ENCODE measurements at regions not wholly inside any gene's neighbourhood (a gene's known extent, or its start where the extent isn't known, plus 50 kb on each side); places are given as distances from the start of the nearest gene placed in this dataset.

GRCh38 chr3:34268032-34268709 is 469.7 kb downstream of the PDCD6IP start:
- TF ChIP-seq CTCF (IDR thresholded peaks at IDR 0.05; ENCODE audit: insufficient read depth, low read length, poor library complexity, severe bottlenecking) (no peak), EZH2phosphoT487 (conservative IDR thresholded peaks at IDR 0.05; ENCODE audit: low read length) (no peak)
- H3K79me2 ChIP-seq (ENCODE audit: insufficient read depth, low read length) = no peaks in the 10 kb centered on the region
- no peak overlapping the region for H3K9ac ChIP-seq (ENCODE audit: low read length)
- no peak overlapping the region for H3K4me2 ChIP-seq (ENCODE audit: low read depth, low read length, poor library complexity, severe bottlenecking)
- H3K9me2 ChIP-seq (replicated peaks; ENCODE audit: insufficient read depth, low read length) = no peaks in the 10 kb centered on the region
- no peaks in the 10 kb centered on the region for H3K36me3 ChIP-seq (ENCODE audit: low read length)
- no peak overlapping the region for H2AFZ ChIP-seq (ENCODE audit: low read depth, low read length, severe bottlenecking)
- H4K20me1 ChIP-seq (ENCODE audit: low read depth, low read length) = no peaks in the 10 kb centered on the region
- no peak overlapping the region for H3K4me3 ChIP-seq (ENCODE audit: insufficient read depth, low read length, poor library complexity, severe bottlenecking)
- no peaks in the 10 kb centered on the region for H3K9me3 ChIP-seq (ENCODE audit: insufficient read depth, low read length)
- no peaks in the 10 kb centered on the region for H3K27me3 ChIP-seq (ENCODE audit: low read length)
- no peak overlapping the region for H3K27ac ChIP-seq (ENCODE audit: low read depth, low read length)
- H3F3A ChIP-seq (ENCODE audit: insufficient read depth) = no peaks in the 10 kb centered on the region

GRCh38 chr3:34275811-34276210 is 477.4 kb downstream of the PDCD6IP start:
- Histone ChIP-seq H2AFZ (ENCODE audit: low read depth, low read length, severe bottlenecking) (no peak overlapping the region), H3K27me3 (ENCODE audit: low read length) (no peaks in the 10 kb centered on the region), H3K4me3 (ENCODE audit: insufficient read depth, low read length, poor library complexity, severe bottlenecking) (no peak overlapping the region), H3K36me3 (ENCODE audit: low read length) (no peaks in the 10 kb centered on the region), H3K79me2 (ENCODE audit: insufficient read depth, low read length) (no peaks in the 10 kb centered on the region), H3K9me3 (ENCODE audit: insufficient read depth, low read length) (no peaks in the 10 kb centered on the region), H3K27ac (ENCODE audit: low read depth, low read length) (no peak overlapping the region), H3K9ac (ENCODE audit: low read length) (no peak overlapping the region), H3K4me2 (ENCODE audit: low read depth, low read length, poor library complexity, severe bottlenecking) (no peak overlapping the region), H4K20me1 (ENCODE audit: low read depth, low read length) (no peaks in the 10 kb centered on the region), H3K9me2 (replicated peaks; ENCODE audit: insufficient read depth, low read length) (no peaks in the 10 kb centered on the region), H3F3A (ENCODE audit: insufficient read depth) (no peaks in the 10 kb centered on the region)
- TF ChIP-seq EZH2phosphoT487 (conservative IDR thresholded peaks at IDR 0.05; ENCODE audit: low read length) = no peak
- TF ChIP-seq CTCF (IDR thresholded peaks at IDR 0.05; ENCODE audit: insufficient read depth, low read length, poor library complexity, severe bottlenecking) = no peak

- Histone ChIP-seq H2AFZ (ENCODE audit: low read depth, low read length, severe bottlenecking) (no peak overlapping the region), H3K4me3 (ENCODE audit: insufficient read depth, low read length, poor library complexity, severe bottlenecking) (no peak overlapping the region), H3K79me2 (ENCODE audit: insufficient read depth, low read length) (no peaks in the 10 kb centered on the region), H3K4me2 (ENCODE audit: low read depth, low read length, poor library complexity, severe bottlenecking) (no peak overlapping the region), H3K27me3 (ENCODE audit: low read length) (no peaks in the 10 kb centered on the region), H3K9me3 (ENCODE audit: insufficient read depth, low read length) (no peaks in the 10 kb centered on the region), H3K9ac (ENCODE audit: low read length) (no peak overlapping the region), H3F3A (ENCODE audit: insufficient read depth) (no peaks in the 10 kb centered on the region), H3K27ac (ENCODE audit: low read depth, low read length) (no peak overlapping the region), H4K20me1 (ENCODE audit: low read depth, low read length) (no peaks in the 10 kb centered on the region), H3K36me3 (ENCODE audit: low read length) (no peaks in the 10 kb centered on the region), H3K9me2 (replicated peaks; ENCODE audit: insufficient read depth, low read length) (no peaks in the 10 kb centered on the region)
- TF ChIP-seq EZH2phosphoT487 (conservative IDR thresholded peaks at IDR 0.05; ENCODE audit: low read length) = no peak
- no peak for TF ChIP-seq CTCF (IDR thresholded peaks at IDR 0.05; ENCODE audit: insufficient read depth, low read length, poor library complexity, severe bottlenecking)
Measured at GRCh38 chr3:34276342-34276741, 477.9 kb downstream of the PDCD6IP start.
